Lung microvascular endothelial cell (primary cell): ENCODE measurements at regions not wholly inside any gene's neighbourhood (a gene's known extent, or its start where the extent isn't known, plus 50 kb on each side); places are given as distances from the start of the nearest gene placed in this dataset.

Source experiments
- DNase-seq, 2 donors: peaks; one replicate each; pipeline versions ENCODE4 v3.0.0 to v3.0.0-alpha.2; 2010; ENCODE audit warnings: low read depth in 2 of 2

GRCh38 chr12:71240946-71241345, 83.1 kb upstream of the TSPAN8 start:
- DNase-seq = no peak

- DNase-seq = no peak
Observed at GRCh38 chr12:71239731-71240130, 81.9 kb upstream of the TSPAN8 start.

GRCh38 chr12:71237128-71237527, 79.3 kb upstream of the TSPAN8 start:
- DNase-seq = no peak

GRCh38 chr12:71236133-71236660, 78.4 kb upstream of the TSPAN8 start:
- no peak for DNase-seq

- DNase-seq = no peak
Observed at GRCh38 chr12:71233083-71233482, 75.3 kb upstream of the TSPAN8 start.

GRCh38 chr12:71230542-71230941, 72.7 kb upstream of the TSPAN8 start:
- no peak for DNase-seq

GRCh38 chr12:71223139-71223538, 65.3 kb upstream of the TSPAN8 start:
- DNase-seq = no peak

GRCh38 chr12:71222436-71222835, 64.6 kb upstream of the TSPAN8 start:
- DNase-seq = no peak

GRCh38 chr12:71220260-71220659, 62.5 kb upstream of the TSPAN8 start:
- no peak for DNase-seq

- no peak for DNase-seq
Observed at GRCh38 chr12:71219224-71219623, 61.4 kb upstream of the TSPAN8 start.

- no peak for DNase-seq
Observed at GRCh38 chr12:71218616-71219015, 60.8 kb upstream of the TSPAN8 start.

- DNase-seq = peak; percentile 21 to 32
Observed at GRCh38 chr12:71216725-71217579, 59.2 kb upstream of the TSPAN8 start.

- DNase-seq = no peak
Observed at GRCh38 chr12:71214511-71215285, 56.9 kb upstream of the TSPAN8 start.

- no peak for DNase-seq
Observed at GRCh38 chr12:71208053-71208685, 50.4 kb upstream of the TSPAN8 start.
